ENCODE measurements at regions not wholly inside any gene's neighbourhood (a gene's known extent, or its start where the extent isn't known, plus 50 kb on each side); places are given as distances from the start of the nearest gene placed in this dataset.

DNA sequence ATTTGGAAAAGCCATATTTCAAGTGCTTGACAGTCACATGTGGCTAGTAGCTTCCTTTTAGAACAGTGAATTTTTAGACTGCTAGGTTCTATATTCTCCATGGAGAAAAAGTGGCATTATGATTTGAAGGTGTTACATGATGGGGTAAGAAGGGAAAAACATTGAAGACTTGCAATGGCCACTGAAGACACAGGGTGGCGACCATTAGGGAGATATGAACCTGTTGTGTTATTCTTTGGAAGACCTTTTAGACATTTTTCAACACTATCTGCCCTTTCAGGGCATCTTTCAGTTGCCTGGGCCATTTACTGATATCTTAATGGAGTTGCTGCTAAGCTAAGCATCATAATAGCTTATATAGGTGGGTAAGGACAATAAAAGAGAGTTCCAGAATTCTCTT is 1387.2 kb downstream of the SUCLG1 start:
- Histone ChIP-seq H3K36me3 (no peaks in the 10 kb centered on the region), H3K4me3 (no peak overlapping the region), H3K4me1 (no peaks in the 10 kb centered on the region), H3K27me3 (ENCODE audit: low read depth) (no peaks in the 10 kb centered on the region), H3K27ac (no peak overlapping the region), H3K9me3 (no peaks in the 10 kb centered on the region)
- intact Hi-C loops (cut with DNase I) = no loop called here
- DNase-seq (no peak), ATAC-seq (no peak)
- TF ChIP-seq, protein P1, sequence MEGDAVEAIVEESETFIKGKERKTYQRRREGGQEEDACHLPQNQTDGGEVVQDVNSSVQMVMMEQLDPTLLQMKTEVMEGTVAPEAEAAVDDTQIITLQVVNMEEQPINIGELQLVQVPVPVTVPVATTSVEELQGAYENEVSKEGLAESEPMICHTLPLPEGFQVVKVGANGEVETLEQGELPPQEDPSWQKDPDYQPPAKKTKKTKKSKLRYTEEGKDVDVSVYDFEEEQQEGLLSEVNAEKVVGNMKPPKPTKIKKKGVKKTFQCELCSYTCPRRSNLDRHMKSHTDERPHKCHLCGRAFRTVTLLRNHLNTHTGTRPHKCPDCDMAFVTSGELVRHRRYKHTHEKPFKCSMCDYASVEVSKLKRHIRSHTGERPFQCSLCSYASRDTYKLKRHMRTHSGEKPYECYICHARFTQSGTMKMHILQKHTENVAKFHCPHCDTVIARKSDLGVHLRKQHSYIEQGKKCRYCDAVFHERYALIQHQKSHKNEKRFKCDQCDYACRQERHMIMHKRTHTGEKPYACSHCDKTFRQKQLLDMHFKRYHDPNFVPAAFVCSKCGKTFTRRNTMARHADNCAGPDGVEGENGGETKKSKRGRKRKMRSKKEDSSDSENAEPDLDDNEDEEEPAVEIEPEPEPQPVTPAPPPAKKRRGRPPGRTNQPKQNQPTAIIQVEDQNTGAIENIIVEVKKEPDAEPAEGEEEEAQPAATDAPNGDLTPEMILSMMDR (IDR thresholded peaks at IDR 0.05) = no peak

DNA sequence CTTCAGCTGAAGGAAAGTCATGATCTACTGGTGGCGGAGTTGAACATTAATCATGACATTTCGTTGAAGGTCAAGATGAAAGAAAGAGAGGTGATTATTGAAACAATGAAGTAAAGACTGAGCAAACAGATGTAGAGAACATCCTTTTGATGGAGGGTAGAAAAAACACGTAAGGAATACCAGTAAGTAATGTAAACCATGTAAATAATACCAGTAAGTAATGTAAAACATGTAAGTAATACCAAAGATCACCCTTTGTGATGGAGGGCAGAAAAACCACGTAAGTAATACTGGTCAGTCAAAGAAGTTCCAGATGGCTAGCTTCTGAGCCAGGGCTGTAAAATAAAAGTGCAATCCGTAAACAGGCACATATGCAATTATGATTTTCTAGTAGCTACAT is 1387.7 kb downstream of the SUCLG1 start:
- H3K4me3 ChIP-seq = no peak overlapping the region
- ATAC-seq (no peak), DNase-seq (no peak)
- H3K9me3 ChIP-seq = no peaks in the 10 kb centered on the region
- TF ChIP-seq, protein P1 (IDR thresholded peaks at IDR 0.05) = no peak
- no peaks in the 10 kb centered on the region for H3K36me3 ChIP-seq
- intact Hi-C loops (cut with DNase I) = no loop called here
- H3K27ac ChIP-seq = no peak overlapping the region
- no peaks in the 10 kb centered on the region for H3K27me3 ChIP-seq (ENCODE audit: low read depth)
- H3K4me1 ChIP-seq = no peaks in the 10 kb centered on the region

DNA sequence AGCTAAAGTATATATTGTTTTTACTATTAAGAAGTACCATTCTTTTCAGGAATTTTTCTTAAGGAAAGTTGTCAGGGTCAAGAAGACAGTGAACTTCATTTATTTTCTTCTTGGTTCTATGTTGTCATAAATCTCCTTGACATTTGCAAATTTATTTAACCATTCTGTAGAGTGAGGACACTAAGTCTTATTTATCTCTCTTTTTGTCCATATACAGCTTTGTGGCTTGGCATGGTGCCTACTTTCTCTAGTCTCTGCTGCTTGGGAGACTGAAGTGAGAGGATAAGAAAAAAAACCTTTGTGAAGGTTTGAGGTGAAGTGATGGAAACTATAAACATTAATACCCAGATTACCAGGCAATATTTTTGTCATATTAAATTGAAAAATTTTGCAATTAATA is 1389.4 kb downstream of the SUCLG1 start:
- TF ChIP-seq, protein P1 (IDR thresholded peaks at IDR 0.05) = no peak
- intact Hi-C loops (cut with DNase I) = no loop called here
- ATAC-seq = no peak
- no peak for DNase-seq
- no peak overlapping the region for H3K27ac ChIP-seq
- H3K4me1 ChIP-seq = no peaks in the 10 kb centered on the region
- H3K9me3 ChIP-seq = no peaks in the 10 kb centered on the region
- H3K4me3 ChIP-seq = no peak overlapping the region
- no peaks in the 10 kb centered on the region for H3K36me3 ChIP-seq
- no peaks in the 10 kb centered on the region for H3K27me3 ChIP-seq (ENCODE audit: low read depth)

DNA sequence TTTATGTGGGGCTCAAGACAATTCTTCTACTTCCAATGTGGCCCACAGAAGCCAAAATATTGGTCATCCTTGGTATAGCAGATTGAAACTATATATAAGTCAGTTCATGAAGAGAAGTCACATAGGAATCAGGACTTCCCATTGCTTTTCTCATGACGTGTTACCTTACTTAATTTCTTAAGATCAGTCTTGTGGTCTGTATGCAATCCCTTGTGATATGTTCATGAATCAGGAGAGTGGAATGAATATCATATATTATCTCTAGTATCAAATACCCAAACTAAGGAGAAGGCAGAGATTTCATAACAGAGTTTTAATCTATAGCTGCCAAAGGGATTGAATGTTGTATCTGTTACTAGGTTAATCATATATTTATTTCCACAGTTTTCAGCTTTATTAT is 1390.4 kb downstream of the SUCLG1 start:
- no peaks in the 10 kb centered on the region for H3K36me3 ChIP-seq
- no peaks in the 10 kb centered on the region for H3K4me1 ChIP-seq
- no peaks in the 10 kb centered on the region for H3K9me3 ChIP-seq
- H3K27ac ChIP-seq = no peak overlapping the region
- ATAC-seq = no peak
- DNase-seq = no peak
- intact Hi-C loops (cut with DNase I) = no loop called here
- TF ChIP-seq, protein P1 (IDR thresholded peaks at IDR 0.05) = no peak
- H3K4me3 ChIP-seq = no peak overlapping the region
- no peaks in the 10 kb centered on the region for H3K27me3 ChIP-seq (ENCODE audit: low read depth)

DNA sequence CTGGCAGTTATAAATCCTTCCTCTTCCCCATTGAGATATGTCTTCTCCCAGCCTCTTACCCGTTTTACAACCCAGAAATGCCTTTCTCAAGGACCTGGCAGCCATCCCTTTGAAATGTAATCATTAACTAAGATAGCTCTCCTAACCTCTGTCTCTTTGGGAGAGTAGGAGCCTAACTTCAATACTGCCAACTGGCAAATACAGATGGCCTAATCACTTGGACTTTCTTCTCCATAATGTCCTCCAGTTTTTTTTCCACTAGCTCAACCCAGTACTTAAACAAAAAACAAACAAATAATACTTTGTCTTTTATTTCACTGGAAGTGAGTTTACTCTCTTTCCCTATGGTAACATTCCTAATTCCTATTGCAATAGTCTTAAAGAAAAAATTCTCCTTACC is 1391.1 kb downstream of the SUCLG1 start:
- Histone ChIP-seq H3K4me1 (no peaks in the 10 kb centered on the region), H3K9me3 (no peaks in the 10 kb centered on the region), H3K4me3 (no peak overlapping the region), H3K36me3 (no peaks in the 10 kb centered on the region), H3K27ac (no peak overlapping the region), H3K27me3 (ENCODE audit: low read depth) (no peaks in the 10 kb centered on the region)
- intact Hi-C loops (cut with DNase I) = no loop called here
- TF ChIP-seq, protein P1 (IDR thresholded peaks at IDR 0.05) = no peak
- ATAC-seq = peak in 1 of 2 donors; percentile 39
- DNase-seq = no peak

DNA sequence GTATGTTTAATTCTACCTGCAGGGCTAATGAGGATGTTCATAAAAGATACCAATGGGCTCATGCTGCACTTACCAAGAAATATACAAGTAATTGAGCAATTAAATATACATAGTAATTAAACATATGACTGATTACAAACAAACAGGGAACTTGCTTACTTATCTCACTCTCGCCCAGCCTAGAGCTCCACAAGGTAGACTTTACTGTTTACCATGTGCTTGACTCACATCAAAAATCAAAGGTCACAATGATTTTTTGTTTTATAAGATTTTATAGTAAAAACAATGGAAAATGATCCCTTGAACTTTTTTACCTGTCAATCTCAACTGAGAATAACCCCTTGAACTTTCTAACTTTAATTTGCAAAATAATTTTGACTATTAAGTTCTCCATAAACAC is 1395.1 kb downstream of the SUCLG1 start:
- Histone ChIP-seq H3K27ac (no peak overlapping the region), H3K36me3 (no peaks in the 10 kb centered on the region), H3K4me1 (no peaks in the 10 kb centered on the region), H3K27me3 (ENCODE audit: low read depth) (no peaks in the 10 kb centered on the region), H3K4me3 (no peak overlapping the region), H3K9me3 (no peaks in the 10 kb centered on the region)
- DNase-seq (no peak), ATAC-seq (no peak)
- TF ChIP-seq, protein P1 (IDR thresholded peaks at IDR 0.05) = no peak
- intact Hi-C loops (cut with DNase I) = no loop called here
